Breast epithelium (tissue), 4 donors: ENCODE measurements at regions not wholly inside any gene's neighbourhood (a gene's known extent, or its start where the extent isn't known, plus 50 kb on each side); places are given as distances from the start of the nearest gene placed in this dataset.

Experiments used
- DNase-seq, 2 donors: peaks; one replicate each; pipeline ENCODE4 v3.0.0-alpha.2; 2019; ENCODE audit warnings: low spot score in 2 of 2
- H3K27ac ChIP-seq, 2 donors: fragments of 200-600 bp; sonication (generic) in 1 of 2; one replicate each; pipeline ENCODE4 v1.5.1; 2016 to 2019; ENCODE audit warnings: mild to moderate bottlenecking in 1 of 2
- H3K27me3 ChIP-seq, 2 donors: fragments of 200-600 bp; sonication (generic) in 1 of 2; one replicate each; pipeline versions ENCODE4 v1.5.1 to v1.6.0; 2017 to 2019; ENCODE audit warnings: control low read depth in 1 of 2, mild to moderate bottlenecking in 1 of 2
- H3K36me3 ChIP-seq: fragments of 200-600 bp; one replicate; pipeline ENCODE4 v1.5.1; 2019
- H3K4me1 ChIP-seq, 2 donors: fragments of 200-600 bp; sonication (generic); one replicate each; pipeline ENCODE4 v1.5.1; 2016 to 2019; ENCODE audit warnings: control low read depth in 1 of 2
- H3K4me3 ChIP-seq, 3 donors: fragments of 200-600 bp; sonication (generic); 1 replicate in 2 of 3; 2 replicates in 1 of 3; pipeline ENCODE4 v1.5.1; 2016 to 2019; ENCODE audit warnings: mild to moderate bottlenecking in 3 of 3, moderate library complexity in 2 of 3
- H3K9me3 ChIP-seq, 2 donors: fragments of 200-600 bp; sonication (generic) in 1 of 2; one replicate each; pipeline ENCODE4 v1.5.1; 2016 to 2019; ENCODE audit warnings: control low read depth in 1 of 2
- POLR2A ChIP-seq: fragments of 450-650 bp; IDR thresholded peaks from one replicate; pipeline ENCODE4 v1.6.1; 2016; ENCODE audit warnings: antibody characterized with exemption, mild to moderate bottlenecking, moderate library complexity
- POLR2AphosphoS5 ChIP-seq, 3 donors: sonication (generic); formaldehyde crosslinking; IDR thresholded peaks; one replicate each; pipeline ENCODE4 v1.6.1; 2017; ENCODE audit warnings: antibody characterized with exemption in 3 of 3
- intact Hi-C: fragments of 100-400 bp; cut with DNase I; formaldehyde crosslinking; loops from one replicate; pipeline ENCODE4 v1.15.1; 2023; ENCODE audit warnings: low total_unique reads
- TF ChIP-seq, protein P1 (sequence below), 3 donors: fragments of 450-650 bp; IDR thresholded peaks; one replicate each; pipeline ENCODE4 v1.5.1; 2016 to 2017; ENCODE audit warnings: antibody characterized with exemption in 3 of 3, mild to moderate bottlenecking in 3 of 3, moderate library complexity in 3 of 3

DNA sequence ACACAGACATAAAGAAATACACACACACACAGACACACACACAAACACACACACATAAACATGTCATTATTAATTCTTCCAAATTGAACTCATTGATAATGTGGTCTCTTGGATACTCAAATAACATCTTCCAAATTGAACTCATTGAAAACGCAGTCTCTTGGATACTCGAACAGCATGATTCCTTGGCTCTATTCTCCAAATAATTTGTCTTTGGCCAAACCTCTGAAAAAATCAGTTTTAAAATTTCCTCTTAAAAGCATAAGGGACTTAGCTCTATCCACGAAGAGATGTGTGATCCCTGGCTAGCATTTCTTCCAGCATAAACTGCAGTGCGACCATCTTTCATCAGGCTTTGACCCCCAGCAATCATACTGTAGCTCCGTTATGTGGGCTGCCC is 296.6 kb downstream of the IRX2 start:
- intact Hi-C loops, result no loop called here

DNA sequence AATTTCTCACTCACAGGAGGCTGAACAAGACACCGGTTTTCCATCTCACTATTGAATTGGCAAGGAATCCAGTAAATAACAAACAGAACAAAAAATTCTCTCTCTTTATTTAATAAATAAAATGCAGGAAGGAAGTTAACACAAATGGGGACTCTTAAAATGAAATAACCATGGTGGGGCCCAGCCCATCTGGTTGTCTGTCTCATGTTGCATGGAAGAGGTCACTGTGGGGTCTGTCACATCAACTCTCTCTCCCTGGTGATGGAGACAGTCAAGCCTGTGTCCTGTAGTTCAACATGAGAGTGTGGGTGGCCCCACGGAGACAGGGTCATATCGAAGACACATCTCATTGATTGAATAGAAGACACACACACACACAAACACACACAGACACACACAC is 297.7 kb downstream of the IRX2 start:
- TF ChIP-seq POLR2A (no peak), POLR2AphosphoS5 (IDR thresholded peaks at IDR 0.05) (no peak)
- TF ChIP-seq, protein P1, sequence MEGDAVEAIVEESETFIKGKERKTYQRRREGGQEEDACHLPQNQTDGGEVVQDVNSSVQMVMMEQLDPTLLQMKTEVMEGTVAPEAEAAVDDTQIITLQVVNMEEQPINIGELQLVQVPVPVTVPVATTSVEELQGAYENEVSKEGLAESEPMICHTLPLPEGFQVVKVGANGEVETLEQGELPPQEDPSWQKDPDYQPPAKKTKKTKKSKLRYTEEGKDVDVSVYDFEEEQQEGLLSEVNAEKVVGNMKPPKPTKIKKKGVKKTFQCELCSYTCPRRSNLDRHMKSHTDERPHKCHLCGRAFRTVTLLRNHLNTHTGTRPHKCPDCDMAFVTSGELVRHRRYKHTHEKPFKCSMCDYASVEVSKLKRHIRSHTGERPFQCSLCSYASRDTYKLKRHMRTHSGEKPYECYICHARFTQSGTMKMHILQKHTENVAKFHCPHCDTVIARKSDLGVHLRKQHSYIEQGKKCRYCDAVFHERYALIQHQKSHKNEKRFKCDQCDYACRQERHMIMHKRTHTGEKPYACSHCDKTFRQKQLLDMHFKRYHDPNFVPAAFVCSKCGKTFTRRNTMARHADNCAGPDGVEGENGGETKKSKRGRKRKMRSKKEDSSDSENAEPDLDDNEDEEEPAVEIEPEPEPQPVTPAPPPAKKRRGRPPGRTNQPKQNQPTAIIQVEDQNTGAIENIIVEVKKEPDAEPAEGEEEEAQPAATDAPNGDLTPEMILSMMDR (IDR thresholded peaks at IDR 0.05), result no peak
- DNase-seq, result no peak
- Histone ChIP-seq H3K27me3 (no peaks in the 10 kb centered on the region), H3K27ac (no peak overlapping the region), H3K4me3 (no peak overlapping the region), H3K4me1 (no peaks in the 10 kb centered on the region), H3K9me3 (no peaks in the 10 kb centered on the region), H3K36me3 (no peaks in the 10 kb centered on the region)
- intact Hi-C loops, result no loop called here

More for the DNA sequence above, 296.6 kb downstream of the IRX2 start:
- Histone ChIP-seq H3K4me1 (no peaks in the 10 kb centered on the region), H3K4me3 (no peak overlapping the region), H3K27ac (no peak overlapping the region), H3K36me3 (no peaks in the 10 kb centered on the region), H3K9me3 (no peaks in the 10 kb centered on the region), H3K27me3 (no peaks in the 10 kb centered on the region)
- DNase-seq, result no peak
- TF ChIP-seq POLR2A (no peak), POLR2AphosphoS5 (IDR thresholded peaks at IDR 0.05) (no peak)
- TF ChIP-seq, protein P1 (IDR thresholded peaks at IDR 0.05), result no peak

DNA sequence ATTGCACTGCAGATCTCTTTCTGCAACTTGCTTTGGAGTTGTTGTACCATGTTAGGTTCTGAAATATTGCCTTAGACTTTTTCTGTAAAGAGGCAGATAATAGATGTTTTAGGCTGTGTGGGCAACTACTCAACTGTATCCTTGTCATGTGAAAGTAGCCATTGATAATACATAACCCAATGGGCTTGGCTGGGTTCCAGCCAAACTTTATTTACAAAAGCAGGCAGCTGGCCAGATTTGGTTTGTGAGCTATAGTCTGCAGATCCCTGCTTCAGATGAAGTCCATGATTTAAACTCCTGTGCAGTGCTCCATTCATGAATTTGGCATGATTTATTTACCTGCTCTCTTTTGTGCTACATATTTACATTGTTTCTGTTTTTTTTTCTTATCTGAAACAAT is 300.4 kb downstream of the IRX2 start:
- H3K9me3 ChIP-seq, result no peaks in the 10 kb centered on the region
- no peaks in the 10 kb centered on the region for H3K36me3 ChIP-seq
- TF ChIP-seq POLR2A (no peak), POLR2AphosphoS5 (IDR thresholded peaks at IDR 0.05) (no peak)
- TF ChIP-seq, protein P1 (IDR thresholded peaks at IDR 0.05), result no peak
- H3K27ac ChIP-seq, result no peak overlapping the region
- no peak for DNase-seq
- H3K4me3 ChIP-seq, result no peak overlapping the region
- H3K4me1 ChIP-seq, result no peaks in the 10 kb centered on the region
- H3K27me3 ChIP-seq, result no peaks in the 10 kb centered on the region
- intact Hi-C loops, result no loop called here

DNA sequence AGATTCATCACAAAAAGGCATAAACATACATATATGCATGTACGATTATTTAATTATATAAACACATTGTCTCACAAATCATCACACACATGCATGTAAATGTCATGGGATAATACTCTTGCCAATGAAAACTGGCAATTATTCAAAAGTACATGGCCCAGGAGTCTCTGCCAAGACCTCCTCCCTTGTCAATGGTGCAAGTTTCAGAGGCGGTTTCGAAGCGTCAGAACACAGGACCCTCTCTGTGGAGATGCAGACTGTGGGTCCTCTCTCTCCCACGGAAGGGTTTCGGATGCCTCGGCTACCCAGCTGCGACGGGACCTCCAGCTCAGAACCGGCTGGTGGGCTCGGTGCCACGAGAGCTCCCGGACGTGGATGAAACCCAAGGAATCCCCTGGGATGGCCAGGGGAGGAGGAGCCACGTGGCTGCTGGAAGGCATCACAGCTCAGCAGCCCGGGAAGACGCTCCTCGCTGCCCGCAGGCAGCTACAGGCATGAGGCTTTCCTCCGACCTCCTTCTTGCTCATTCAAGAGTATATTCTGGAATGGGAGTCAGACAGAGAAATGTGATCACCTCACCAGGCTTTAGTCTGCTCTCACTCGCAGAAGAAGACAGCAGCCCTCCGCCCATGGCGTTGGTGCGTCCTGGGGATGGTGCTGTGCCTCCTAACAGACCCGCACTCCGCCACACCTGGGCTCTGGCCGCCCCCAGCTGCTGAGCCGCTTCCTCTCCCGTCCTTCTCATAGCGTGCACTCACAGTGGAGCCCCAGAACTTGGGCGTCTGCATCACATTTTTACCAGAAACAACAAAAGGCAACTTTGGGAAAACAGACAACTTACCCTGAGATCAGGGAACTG is 308.8 kb downstream of the IRX2 start:
- TF ChIP-seq, protein P1 (IDR thresholded peaks at IDR 0.05), result no peak
- TF ChIP-seq POLR2AphosphoS5 (IDR thresholded peaks at IDR 0.05), result no peak
- no peak for TF ChIP-seq POLR2A
- H3K9me3 ChIP-seq, result no peaks in the 10 kb centered on the region
- intact Hi-C loops, result no loop called here
- H3K4me3 ChIP-seq, result no peak overlapping the region
- no peak for DNase-seq
- H3K36me3 ChIP-seq, result no peaks in the 10 kb centered on the region
- no peak overlapping the region for H3K27ac ChIP-seq
- peaks cover 0 to 10% of the 10 kb centered on the region in 2 donors for H3K27me3 ChIP-seq
- H3K4me1 ChIP-seq, result no peaks in the 10 kb centered on the region

DNA sequence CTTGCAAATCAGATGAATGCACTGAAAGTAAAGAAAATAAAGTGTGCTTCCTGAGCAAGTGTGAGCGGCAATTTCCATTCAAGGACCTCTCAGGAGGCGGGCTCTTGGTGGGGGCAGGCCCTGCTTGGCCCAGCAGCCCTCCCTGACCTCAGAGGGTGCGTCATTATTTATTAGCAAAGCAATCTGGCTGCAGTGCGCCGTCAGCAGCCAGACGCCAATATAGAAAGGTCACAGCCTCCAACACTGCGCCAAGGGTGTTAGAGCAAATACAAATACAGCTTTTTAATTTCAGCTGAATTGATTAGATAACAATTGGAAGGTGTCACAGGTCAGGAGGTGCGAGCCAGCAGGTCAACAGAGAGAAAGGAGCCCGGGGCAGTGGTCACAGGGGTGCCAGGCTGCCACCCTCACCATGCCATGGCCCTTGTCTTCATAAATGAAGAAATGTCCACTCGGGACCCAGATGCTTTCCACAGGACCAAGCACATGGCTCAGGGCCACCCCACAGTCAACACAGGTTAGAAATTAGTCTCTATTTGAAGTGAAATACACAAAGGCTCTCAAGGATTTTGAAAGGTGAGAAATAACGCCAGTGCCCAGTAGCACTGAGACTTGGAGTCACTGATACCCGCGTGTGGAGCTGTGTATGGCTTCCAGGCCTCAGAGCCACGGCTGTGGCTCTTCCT is 309.8 kb downstream of the IRX2 start:
- intact Hi-C loops, result no loop called here
- no peak for TF ChIP-seq POLR2AphosphoS5 (IDR thresholded peaks at IDR 0.05)
- TF ChIP-seq, protein P1 (IDR thresholded peaks at IDR 0.05), result no peak
- TF ChIP-seq POLR2A, result no peak
- H3K9me3 ChIP-seq, result no peaks in the 10 kb centered on the region
- no peaks in the 10 kb centered on the region for H3K36me3 ChIP-seq
- H3K27ac ChIP-seq, result no peak overlapping the region
- no peak overlapping the region for H3K4me3 ChIP-seq
- DNase-seq, result no peak
- H3K4me1 ChIP-seq, result no peaks in the 10 kb centered on the region
- peaks cover 0 to 10% of the 10 kb centered on the region in 2 donors for H3K27me3 ChIP-seq
